Osteocyte (in vitro differentiated cells): ENCODE measurements at regions not wholly inside any gene's neighbourhood (a gene's known extent, or its start where the extent isn't known, plus 50 kb on each side); places are given as distances from the start of the nearest gene placed in this dataset.

ENCODE experiments used
- DNase-seq: peaks from one replicate; pipeline ENCODE4 v3.0.0; 2021; ENCODE audit warnings: mixed read lengths; ENCODE audit not compliant: unreplicated experiment; ENCODE audit errors: extremely low spot score
- H3K27ac Mint-ChIP-seq: one replicate; pipeline ENCODE4 v1.8.0; 2021; ENCODE audit warnings: mild to moderate bottlenecking, mixed read lengths; ENCODE audit not compliant: unreplicated experiment
- H3K27me3 Mint-ChIP-seq: one replicate; pipeline ENCODE4 v1.8.0; 2021; ENCODE audit warnings: mixed read lengths; ENCODE audit not compliant: unreplicated experiment
- H3K36me3 Mint-ChIP-seq: one replicate; pipeline ENCODE4 v1.8.0; 2021; ENCODE audit warnings: mixed read lengths; ENCODE audit not compliant: unreplicated experiment
- H3K4me1 Mint-ChIP-seq: one replicate; pipeline ENCODE4 v1.8.0; 2021; ENCODE audit warnings: mixed read lengths; ENCODE audit not compliant: unreplicated experiment
- H3K4me3 Mint-ChIP-seq: one replicate; pipeline ENCODE4 v1.8.0; 2021; ENCODE audit warnings: mild to moderate bottlenecking, moderate library complexity, mixed read lengths; ENCODE audit not compliant: unreplicated experiment
- H3K9me3 Mint-ChIP-seq: one replicate; pipeline ENCODE4 v1.8.0; 2021; ENCODE audit warnings: mixed read lengths; ENCODE audit not compliant: unreplicated experiment
- CTCF ChIP-seq: fragments of 200-600 bp; sonication (generic); IDR thresholded peaks from 2 replicates; pipeline ENCODE4 v1.5.0; 2021; ENCODE audit warnings: antibody characterized with exemption, mild to moderate bottlenecking, moderate library complexity

GRCh38 chr15:58235961-58236360 lies 97.8 kb downstream of the AQP9 start:
- Mint-ChIP-seq H3K27me3 (peaks cover 13% of the 10 kb centered on the region), H3K27ac (no peak overlapping the region), H3K4me1 (no peaks in the 10 kb centered on the region), H3K36me3 (no peaks in the 10 kb centered on the region), H3K4me3 (no peak overlapping the region), H3K9me3 (no peaks in the 10 kb centered on the region)
- DNase-seq: no peak
- no peak for TF ChIP-seq CTCF

GRCh38 chr15:58240191-58240932 lies 102.2 kb downstream of the AQP9 start:
- no peak overlapping the region for H3K4me3 Mint-ChIP-seq
- no peak for DNase-seq
- H3K4me1 Mint-ChIP-seq: no peaks in the 10 kb centered on the region
- no peaks in the 10 kb centered on the region for H3K36me3 Mint-ChIP-seq
- peaks cover 21% of the 10 kb centered on the region for H3K27me3 Mint-ChIP-seq
- H3K9me3 Mint-ChIP-seq: no peaks in the 10 kb centered on the region
- no peak overlapping the region for H3K27ac Mint-ChIP-seq
- no peak for TF ChIP-seq CTCF

- TF ChIP-seq CTCF: peak; percentile 23
- Mint-ChIP-seq H3K27me3 (peaks cover 25% of the 10 kb centered on the region), H3K27ac (no peak overlapping the region), H3K9me3 (no peaks in the 10 kb centered on the region), H3K4me3 (no peak overlapping the region), H3K4me1 (no peaks in the 10 kb centered on the region), H3K36me3 (no peaks in the 10 kb centered on the region)
- no peak for DNase-seq
Measured at GRCh38 chr15:58241872-58242271, 103.7 kb downstream of the AQP9 start.

GRCh38 chr15:58243070-58243469 lies 104.9 kb downstream of the AQP9 start:
- no peak overlapping the region for H3K4me3 Mint-ChIP-seq
- H3K27ac Mint-ChIP-seq: no peak overlapping the region
- H3K27me3 Mint-ChIP-seq: peaks cover 25% of the 10 kb centered on the region
- DNase-seq: no peak
- TF ChIP-seq CTCF: no peak
- no peaks in the 10 kb centered on the region for H3K4me1 Mint-ChIP-seq
- H3K36me3 Mint-ChIP-seq: no peaks in the 10 kb centered on the region
- H3K9me3 Mint-ChIP-seq: no peaks in the 10 kb centered on the region

- Mint-ChIP-seq H3K27ac (no peak overlapping the region), H3K4me1 (no peaks in the 10 kb centered on the region), H3K9me3 (no peaks in the 10 kb centered on the region), H3K36me3 (no peaks in the 10 kb centered on the region), H3K27me3 (peaks cover 25% of the 10 kb centered on the region), H3K4me3 (no peak overlapping the region)
- no peak for DNase-seq
- TF ChIP-seq CTCF: no peak
Measured at GRCh38 chr15:58244536-58244935, 106.4 kb downstream of the AQP9 start.
